Hepatocyte (in vitro differentiated cells): ENCODE measurements at regions not wholly inside any gene's neighbourhood (a gene's known extent, or its start where the extent isn't known, plus 50 kb on each side); places are given as distances from the start of the nearest gene placed in this dataset.

Experiments used
- CTCF ChIP-seq: fragments of 200-600 bp; sonication (generic); IDR thresholded peaks from 2 replicates; pipeline ENCODE4 v1.5.1; 2016; ENCODE audit warnings: antibody characterized with exemption, mild to moderate bottlenecking; ENCODE audit not compliant: poor library complexity
- EZH2 ChIP-seq: fragments of 200-600 bp; sonication (generic); IDR thresholded peaks from 2 replicates; pipeline ENCODE4 v1.6.1; 2016; ENCODE audit warnings: antibody characterized with exemption, mild to moderate bottlenecking, borderline replicate concordance
- EZH2phosphoT487 ChIP-seq: fragments of 200-600 bp; sonication (generic); IDR thresholded peaks from one replicate; pipeline ENCODE4 v1.6.1; 2018; ENCODE audit warnings: antibody characterized with exemption, mild to moderate bottlenecking, low read depth, moderate library complexity; ENCODE audit not compliant: unreplicated experiment, severe bottlenecking

DNA sequence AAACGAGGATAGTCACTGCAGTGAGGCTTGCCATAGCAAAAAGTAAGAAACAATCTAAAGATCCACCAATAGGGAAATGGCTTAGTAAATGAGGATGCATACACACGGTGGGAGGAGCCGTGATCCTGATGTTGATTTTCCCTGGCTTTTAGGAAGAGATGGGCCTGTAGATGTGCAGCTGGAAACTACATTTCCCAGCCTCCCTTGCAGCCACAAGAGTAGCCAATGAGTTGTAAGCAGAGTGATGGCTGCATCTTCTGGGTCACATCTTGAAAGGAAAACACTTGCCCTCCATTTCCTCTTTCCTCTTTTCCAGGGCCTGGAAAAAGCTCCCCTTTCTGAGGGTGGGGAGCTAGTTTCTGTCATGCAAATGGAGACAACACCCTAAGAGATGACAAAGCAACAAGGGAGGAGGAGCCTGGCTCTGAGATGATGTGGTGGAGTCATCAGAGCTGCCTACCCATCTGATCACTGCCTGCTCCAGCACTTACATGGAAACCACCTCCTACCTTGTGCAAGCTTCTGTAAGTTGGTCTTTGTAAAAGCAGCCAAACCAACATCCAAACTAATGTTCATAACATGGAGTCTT, 139.1 kb downstream of the TLE3 start:
- TF ChIP-seq CTCF: no peak
- TF ChIP-seq EZH2phosphoT487: no peak
- no peak for TF ChIP-seq EZH2
